H4 (cell line): ENCODE measurements at regions not wholly inside any gene's neighbourhood (a gene's known extent, or its start where the extent isn't known, plus 50 kb on each side); places are given as distances from the start of the nearest gene placed in this dataset.

Experiments used
- DNase-seq: peaks from one replicate; pipeline ENCODE4 v3.0.0-alpha.2; 2015; ENCODE audit warnings: low spot score

DNA sequence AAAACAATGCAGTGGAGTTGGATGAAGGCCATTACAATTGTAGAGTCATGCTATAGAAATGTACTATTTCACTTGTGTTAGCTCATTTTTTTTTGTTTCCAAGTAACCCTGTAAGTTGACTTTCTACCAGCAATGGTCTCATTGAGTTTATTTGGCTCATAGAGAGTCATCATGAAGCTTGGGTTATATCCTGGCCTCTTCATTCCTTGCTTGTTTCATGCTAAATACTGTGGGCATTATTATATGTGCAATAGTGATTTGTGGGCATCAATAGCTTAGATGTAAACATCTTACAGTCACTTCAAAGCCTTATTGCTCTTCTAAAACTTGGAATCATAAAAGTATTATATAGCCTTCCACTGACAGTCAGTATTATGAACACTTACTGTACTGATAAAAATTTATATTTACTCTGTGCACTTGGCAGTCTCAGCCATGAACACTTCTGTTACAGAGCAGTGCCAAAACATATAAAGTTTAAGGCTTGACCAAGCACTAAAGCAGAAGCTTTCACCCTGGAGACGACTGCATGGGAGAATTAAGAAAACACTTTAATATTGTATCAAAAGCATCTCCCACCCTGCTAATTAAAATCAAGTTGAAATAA, 751.2 kb downstream of the SATB2 start:
- DNase-seq: no peak

DNA sequence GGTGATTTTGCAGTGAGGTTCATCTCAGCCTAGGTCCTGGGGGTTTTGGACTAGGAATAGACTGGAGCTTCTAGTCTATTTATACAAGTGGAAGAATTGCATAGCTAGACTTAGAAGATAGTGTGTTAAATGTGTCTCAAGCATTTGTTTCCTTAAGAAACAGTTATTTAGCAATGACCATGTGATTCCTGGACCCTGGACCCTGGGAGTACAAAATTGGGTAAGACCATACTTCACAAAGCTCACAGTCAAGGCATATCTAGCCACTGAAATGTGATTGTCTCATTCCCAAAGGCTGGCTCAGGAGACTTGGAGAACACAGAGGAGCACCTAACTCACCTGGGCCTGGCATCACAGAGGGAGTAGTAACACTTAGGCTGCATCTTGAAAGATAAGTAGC, 754.5 kb downstream of the SATB2 start:
- no peak for DNase-seq

DNA sequence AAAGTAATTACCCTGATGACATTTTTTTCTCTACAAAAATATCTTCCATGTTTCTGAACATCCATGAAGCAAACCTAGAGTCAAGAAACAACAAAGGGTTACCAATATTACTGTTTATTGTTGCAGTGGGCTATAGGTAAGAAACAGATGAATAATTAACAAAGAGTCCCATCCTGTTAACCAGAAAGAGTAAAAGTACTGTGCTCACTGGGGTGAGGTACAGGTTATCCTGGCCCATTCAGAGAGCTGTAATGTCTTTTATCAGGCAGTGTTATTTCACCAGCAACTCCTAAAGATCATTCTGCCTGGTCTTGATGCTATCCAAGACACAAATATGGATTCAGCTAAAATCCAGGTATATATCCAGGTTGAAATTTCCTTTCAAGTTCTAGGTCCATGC, 754.9 kb downstream of the SATB2 start:
- no peak for DNase-seq

DNA sequence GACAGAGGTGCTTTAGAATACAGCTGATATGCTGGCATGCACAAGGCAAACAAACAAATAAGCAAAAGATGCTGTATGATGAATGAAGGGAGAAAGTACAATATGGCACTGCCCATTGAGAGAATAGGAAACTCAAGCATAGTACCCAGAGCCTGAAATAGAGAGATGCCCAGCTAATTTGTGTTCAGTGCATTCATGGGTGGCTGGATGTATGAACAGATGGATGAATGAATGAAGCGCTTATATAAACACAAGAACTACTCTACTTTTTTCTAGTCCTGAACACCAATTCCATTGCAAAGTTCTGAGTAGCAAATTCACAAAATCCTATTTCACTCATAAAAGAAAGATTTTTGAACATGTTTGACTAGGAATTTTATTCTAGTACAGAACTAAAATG, 756.3 kb downstream of the SATB2 start:
- DNase-seq: no peak

DNA sequence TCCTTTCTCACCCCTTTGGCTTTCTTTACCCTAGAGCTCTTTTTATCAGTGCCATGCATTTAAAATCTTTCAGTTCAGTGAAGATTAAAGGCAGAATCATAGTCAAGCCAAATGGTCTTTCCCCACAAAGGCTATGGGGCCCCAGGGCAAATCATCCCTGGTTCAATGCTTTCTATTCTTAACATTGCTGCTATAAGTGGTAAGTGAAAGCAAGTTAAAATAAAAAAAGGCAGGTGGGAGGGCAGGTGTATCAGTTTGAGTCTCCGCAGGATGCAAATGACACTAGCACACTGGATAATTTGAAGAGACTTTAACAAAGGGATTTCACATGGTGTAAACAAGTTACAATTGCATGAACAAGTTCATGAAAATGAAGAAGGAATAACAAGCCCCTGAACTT, 757.4 kb downstream of the SATB2 start:
- no peak for DNase-seq

DNA sequence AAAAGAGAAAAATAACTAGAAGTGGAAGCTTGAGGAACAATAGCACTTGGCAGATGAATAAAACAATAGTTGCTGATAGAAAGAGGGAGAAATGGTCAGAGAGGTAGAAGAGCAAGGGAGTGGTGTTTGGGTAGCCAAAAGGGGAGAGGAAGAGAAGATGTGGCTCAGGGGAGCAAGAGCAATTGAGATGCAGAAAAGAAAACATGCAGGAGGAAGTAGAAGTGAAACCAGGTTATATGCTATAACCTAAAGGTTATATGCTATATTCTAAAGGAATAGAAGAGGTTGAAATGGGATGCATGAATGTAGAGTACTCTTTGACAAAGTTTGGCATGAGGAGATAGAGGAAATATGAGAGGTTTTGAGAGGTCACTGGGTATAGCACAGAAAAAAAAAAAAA, 759.5 kb downstream of the SATB2 start:
- DNase-seq: no peak

DNA sequence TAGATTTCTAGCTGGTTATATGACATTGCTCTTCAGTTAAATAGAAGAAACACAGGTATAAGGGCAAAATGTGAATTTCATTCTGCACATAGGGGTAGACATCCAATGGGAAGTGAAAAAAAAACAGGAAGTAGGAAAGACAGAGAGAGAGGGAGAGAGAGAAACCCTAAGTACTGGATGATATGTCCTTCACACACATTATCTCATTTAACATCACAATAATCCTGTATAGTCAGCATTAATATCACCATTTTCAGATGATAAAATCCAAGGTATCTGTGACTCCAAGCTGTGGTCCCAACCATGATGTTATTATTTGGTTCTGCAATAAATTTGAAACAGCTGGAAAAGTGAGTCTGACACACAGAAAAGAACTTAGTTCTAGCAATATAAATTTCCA, 759.9 kb downstream of the SATB2 start:
- no peak for DNase-seq

DNA sequence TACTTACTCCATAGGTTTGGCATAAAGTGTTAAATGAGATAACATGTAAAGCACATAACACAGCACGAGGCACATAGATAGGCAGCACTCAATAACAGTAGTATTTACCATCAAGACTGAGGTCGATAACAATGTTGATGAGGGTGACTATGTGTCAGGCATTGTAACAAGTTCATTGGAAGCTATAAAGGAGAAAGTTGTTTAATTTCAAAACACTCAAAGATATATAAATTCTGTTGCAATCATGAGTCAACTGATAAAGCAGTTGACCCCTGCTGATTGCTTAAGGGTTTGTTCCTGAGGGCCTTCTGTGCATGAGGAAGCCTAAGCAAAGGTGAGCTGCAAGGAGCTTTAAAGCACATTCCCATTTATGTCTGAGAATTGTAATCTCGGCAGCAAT, 760.5 kb downstream of the SATB2 start:
- no peak for DNase-seq

DNA sequence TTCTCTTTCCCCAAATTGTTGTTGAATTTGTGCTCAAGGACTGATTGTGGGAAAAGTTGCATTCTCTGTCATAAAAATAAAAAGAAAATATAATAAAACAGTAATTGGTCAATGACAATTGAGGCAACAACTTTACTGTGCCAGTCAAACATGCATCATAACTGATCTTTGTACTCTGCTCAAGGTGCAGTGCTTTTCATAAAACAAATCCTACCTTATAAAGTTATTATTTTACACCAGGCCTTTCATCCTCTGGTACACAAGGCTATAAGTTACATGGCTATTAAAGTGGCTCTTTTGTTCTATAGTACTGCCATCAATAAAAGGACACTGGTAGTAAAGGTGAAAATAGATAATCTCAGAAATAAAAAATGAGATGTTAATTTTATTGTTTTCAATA, 761.9 kb downstream of the SATB2 start:
- DNase-seq: no peak

DNA sequence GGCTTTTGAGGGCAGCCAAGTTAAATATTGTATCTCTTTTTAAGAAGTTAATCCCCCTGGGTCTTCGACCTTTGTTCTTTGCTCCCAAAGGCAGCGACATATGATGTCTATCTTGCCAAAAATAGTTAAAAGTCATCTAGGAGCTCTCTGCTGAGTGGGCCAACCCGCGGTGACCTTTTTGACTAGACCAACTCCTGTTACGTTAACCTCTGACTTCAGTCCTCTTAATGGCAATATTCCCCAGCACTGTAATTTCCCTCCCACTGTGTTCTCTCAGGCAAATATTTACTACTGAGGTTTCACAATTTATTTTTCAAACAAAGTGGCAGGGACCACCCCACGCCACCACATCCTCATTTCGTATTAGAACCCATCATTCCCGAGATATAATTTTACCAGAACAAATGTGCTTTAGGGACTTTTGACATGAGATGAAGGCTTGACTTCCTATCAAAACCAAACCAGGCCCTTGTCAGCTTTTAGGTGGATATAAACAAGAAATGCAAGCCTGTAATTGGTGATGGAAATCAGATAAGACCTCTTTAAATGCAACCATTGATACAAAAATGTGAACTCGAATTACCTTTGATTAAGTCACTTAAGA, 764.7 kb downstream of the SATB2 start:
- peak; percentile 7 for DNase-seq

DNA sequence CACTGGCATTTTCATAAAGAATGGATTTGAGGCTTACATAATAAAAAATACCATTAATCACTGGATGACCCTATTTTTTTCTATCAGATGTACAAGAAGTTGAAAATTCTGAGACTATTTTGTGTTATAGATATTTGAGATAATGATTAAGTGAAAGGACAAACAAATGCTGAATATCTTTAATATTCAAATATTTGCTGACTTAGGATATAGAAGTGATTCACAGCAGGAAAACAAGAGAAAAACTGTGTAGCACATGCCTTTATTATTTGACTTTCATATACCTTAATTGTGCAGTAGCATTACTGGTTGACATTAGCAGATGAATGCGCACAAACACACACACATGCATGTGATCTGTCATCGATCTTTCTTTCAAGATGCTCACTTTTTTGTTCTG, 766.5 kb downstream of the SATB2 start:
- DNase-seq: no peak

DNA sequence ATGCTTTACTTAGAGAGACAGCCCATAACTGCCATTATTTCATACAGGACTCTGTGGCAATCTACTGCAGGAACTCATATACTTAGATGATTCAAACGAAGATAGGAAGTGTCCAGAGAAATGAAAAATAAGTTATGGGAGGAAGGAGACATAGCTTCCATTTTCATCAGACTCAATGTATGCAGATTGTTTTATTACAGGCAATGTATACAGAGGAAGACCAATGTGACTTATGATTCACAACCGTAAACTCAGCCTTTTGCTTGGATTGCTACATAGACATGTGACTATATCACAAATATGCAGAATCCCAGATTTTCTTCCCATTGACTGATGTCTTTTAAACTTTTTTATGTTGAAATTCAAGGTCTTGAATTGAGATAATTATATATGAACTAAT, 793.4 kb downstream of the SATB2 start:
- DNase-seq: no peak

DNA sequence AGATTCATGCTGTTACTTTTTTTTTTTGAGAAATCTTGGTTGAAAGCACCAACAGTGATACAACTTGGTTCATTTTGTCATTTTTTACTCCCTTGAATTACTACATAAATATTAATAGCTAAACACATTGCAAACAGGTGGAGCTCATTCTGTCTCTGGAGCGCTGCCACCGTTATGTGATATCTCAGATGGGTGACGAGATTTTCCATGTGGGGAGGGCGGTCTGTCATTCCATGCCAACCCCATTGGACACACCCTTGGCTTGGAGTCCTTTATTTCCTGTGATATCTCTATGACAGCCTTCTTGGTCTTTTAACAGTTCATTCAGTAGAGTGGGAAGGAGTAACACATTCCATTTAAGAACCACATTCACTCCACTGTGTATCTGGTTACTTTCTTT, 794.8 kb downstream of the SATB2 start:
- DNase-seq: no peak

DNA sequence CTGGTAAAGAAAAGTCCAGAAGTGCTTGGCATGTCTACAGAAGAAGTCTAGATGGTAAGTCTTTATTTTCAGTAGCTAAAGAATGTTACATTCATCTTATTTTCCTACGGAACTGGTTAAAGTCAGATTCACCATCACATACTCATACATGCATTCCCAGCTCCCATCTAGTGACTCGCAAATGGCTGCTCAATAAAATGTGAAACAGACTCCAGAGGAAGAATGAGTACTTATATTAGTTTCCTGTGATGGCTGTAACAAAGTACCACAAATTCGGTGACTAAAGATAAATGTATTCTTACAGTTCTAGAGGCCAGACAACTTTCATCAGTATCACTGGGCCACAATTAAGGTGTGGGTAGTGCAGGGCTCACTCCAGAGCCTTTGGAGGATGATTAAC, 797.2 kb downstream of the SATB2 start:
- no peak for DNase-seq

DNA sequence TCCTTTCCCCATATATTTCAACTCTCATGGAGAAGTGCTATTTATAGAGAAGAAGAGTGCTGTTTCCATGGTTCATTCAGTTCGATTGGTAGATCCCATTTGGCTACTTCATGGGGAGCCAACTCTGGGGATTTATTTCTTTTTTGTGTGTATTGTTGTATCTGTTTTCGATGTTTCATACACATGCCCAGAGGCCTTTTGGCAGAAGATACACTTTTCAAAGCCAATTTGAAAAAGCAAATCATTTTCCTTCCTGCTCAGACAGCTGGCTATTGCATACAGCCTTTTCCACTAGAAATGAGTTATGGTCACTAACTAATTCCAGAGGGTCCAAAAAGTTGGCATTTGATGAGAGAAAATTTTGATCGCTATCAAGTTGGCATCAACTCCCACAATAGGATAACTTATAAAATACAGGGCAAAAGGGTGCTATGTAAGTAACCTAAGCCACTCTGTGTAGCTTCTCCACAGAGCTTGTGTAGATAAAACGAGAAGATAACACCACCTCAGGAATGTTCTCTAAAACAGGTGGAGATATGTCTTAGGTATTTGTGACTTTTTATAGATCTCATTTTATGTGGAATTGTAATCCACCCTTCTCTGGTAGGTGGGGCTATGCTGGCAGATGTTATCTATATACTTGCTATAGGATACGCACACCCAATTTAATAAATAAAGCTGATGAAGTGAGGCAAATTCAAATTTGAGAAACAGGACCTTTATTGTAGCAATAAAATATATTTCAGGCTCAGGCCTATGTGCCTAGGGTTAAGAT, 798.5 kb downstream of the SATB2 start:
- no peak for DNase-seq

DNA sequence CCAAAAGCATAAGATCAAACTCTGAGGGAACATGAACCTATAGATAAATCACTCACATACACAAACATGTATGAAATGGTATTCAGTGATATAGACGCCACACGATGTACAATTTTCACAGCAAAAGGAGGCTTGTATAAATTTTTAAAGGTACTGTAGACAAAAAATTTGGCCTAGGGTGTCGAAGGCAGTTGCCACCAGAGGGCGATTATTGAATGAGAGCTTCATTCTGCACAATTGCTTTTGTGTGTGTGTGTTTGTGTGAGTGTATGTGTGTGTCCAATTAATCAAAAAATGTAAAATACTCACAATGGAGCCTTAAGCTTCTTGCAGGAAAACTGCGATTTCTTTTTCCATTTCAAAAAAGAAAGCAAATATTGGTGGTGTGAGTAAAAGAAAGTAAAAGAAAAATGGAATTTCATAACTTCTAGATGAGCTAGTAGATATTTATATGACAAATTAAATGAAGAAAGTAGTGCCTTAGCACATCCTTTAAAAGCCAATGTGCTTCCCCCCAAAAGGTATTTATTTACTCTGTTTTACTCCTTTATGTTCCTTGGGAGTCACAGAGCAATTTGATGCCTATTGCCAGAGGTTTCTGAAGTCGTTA, 800.1 kb downstream of the SATB2 start:
- DNase-seq: peak; percentile 38

DNA sequence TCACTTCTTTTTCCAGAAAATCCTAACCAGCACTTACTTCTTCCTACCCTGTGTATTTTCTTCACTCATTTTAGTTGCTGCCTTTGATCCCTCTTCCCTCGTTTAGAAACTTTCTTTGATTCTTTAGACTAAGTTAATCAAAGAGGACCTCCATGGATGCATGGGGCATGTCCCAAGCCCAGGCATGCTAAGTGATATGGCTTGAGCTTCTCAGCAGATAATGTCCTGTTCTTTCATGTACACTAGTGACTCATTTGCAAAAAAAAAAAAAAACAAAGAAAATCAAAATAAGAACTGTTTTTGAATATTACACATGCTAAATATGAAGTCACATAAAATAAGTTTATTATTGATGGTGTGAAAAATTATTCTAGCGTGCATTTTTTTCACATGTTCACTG, 800.9 kb downstream of the SATB2 start:
- DNase-seq: no peak

DNA sequence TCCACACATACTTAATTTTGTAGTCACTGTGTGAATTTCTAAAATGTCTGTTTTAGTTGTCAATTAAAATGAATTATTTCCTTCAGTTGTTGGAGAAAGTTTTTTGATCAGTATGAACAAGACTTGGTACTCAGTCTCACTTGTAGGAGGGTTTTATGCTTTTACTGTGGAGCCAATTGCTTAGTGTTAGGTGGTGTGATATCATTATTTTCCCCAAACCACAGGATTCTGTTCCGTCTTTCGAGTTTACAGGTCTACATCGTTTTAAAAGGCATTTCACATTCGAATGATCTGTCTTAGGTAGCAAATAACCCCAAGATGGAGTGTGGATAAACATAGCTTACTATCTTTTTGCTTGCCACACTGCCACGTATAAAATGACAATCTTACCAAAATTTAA, 803.1 kb downstream of the SATB2 start:
- no peak for DNase-seq

DNA sequence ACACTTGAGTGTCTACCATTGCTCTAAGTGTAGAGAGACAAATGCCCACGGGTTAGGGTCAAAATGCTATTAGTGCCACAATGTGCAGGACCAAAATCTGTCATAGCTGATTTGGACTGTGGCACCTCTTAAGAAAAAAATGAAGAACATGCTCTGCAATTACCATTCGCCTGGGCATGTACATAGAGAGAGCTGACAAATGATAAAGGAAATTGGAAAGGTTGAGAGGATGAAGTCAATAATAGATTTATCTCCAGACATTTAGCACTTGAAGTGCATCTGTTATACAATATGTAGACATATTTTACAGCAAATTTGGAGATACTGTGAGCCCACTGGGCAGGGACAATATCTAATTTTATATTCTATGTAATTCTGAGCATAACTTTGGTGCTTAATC, 804.4 kb downstream of the SATB2 start:
- no peak for DNase-seq

DNA sequence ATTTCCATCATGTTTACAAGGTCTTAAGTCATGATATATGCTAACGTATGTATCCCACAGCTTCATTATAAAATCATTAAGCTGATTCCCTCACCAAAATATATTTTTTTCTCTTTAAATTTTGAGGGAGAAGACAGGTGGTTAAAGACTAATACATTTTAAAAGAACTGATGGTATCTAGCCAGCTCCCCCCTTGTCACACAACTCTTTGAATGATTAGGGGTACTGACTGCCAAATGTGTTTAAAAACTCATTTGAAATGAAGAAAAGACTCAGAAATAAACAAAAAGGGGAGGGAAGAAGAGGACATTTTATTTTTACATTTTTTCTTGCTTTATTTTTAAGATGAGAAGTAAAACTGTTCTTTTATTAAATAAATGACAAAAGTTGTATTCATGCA, 805.3 kb downstream of the SATB2 start:
- DNase-seq: no peak

DNA sequence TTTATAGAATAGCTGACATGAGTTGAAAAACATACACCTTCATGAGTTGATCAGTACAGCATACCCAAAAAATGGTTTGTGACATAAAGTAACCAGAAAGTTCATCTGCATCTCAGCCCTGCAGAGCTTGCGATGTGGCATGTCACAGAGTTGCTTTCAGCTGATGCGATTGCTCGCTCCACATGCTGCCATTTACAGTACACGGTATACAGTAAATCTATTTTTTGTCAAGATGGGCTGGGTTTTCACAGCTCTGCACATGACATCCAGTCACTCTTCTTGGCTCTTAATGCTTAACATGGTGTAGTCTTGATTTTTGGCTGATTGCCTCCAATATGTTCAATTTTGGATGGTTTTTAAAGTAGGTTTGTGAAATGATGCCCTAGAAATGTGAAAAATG, 811.9 kb downstream of the SATB2 start:
- no peak for DNase-seq

DNA sequence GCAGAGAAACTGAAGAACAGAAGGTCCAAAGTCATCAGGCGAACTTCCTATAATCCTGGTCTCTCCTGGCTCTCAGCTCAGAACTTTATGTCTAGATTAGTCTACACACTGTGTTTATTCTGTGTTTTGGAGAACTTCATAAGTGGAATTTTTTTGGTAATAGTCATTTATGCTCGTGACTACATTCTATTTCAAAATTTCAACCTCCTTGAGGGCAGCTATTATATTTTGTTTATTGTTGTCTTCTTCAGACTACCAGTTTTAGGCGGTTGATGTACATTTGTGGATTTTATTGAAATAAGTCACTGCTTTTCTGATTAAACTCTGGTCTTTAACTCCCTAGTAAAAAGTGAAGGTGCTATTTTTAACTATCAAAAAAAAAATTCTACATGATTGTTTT, 816.6 kb downstream of the SATB2 start:
- peak; percentile 9 for DNase-seq

DNA sequence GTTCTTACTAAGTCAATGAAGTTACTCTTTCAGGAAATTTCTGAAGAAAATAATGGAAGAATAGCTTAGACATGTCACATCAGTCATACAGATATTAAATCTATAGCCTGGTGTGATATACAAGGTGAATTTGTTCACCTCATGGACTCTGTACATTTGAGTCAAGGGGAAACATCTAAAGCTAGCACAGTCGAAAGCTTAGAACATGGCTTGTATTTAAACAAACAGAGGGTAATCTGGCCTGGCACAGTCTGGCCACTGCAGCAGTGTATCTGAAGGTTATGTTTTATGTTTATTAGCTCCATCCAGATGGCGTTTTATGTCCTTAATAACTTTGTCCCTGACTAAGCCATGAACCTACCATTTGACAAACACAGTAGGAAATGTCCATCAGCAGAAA, 817.3 kb downstream of the SATB2 start:
- no peak for DNase-seq
